ENCODE measurements at regions not wholly inside any gene's neighbourhood (a gene's known extent, or its start where the extent isn't known, plus 50 kb on each side); places are given as distances from the start of the nearest gene placed in this dataset.
A peak's percentile ranks its signal among the peaks of the same experiment; 100 is the strongest.
"Not testable (repeated sequence)": the region's sequence is repeated elsewhere in the genome, so short reads cannot be mapped to it uniquely, and the experiment has no call there.

- DNase-seq = no peak
Observed at GRCh38 chr2:61774351-61774750, 79.5 kb downstream of the FAM161A start.

- no peak for DNase-seq
Observed at GRCh38 chr2:61771904-61772845, 81.7 kb downstream of the FAM161A start.

- DNase-seq = no peak
Observed at GRCh38 chr2:61770746-61771145, 83.1 kb downstream of the FAM161A start.

GRCh38 chr2:61770298-61770697, 83.6 kb downstream of the FAM161A start:
- DNase-seq = no peak

GRCh38 chr2:61769093-61769675, 84.7 kb downstream of the FAM161A start:
- DNase-seq = no peak

- DNase-seq = peak; percentile 98 to 99 (median 99)
Observed at GRCh38 chr2:61764035-61764800, 89.6 kb downstream of the FAM161A start.

GRCh38 chr2:61763605-61764034, 90.2 kb downstream of the FAM161A start:
- DNase-seq = peak in 2 of 3 donors; percentile 86 to 87

- no peak for DNase-seq
Observed at GRCh38 chr2:61762292-61762691, 91.6 kb downstream of the FAM161A start.

- peak in 1 of 3 donors; percentile 39 for DNase-seq
Observed at GRCh38 chr2:61759718-61760117, 94.1 kb downstream of the FAM161A start.

- no peak for DNase-seq
Observed at GRCh38 chr2:61759005-61759404, 94.9 kb downstream of the FAM161A start.

- DNase-seq = no peak
Observed at GRCh38 chr2:61758159-61758558, 95.7 kb downstream of the FAM161A start.

GRCh38 chr2:61753512-61753911, 100.3 kb downstream of the FAM161A start:
- no peak for DNase-seq

GRCh38 chr2:61750624-61751023, 103.2 kb downstream of the FAM161A start:
- peak in 2 of 3 donors; percentile 13 to 28 for DNase-seq

- no peak for DNase-seq
Observed at GRCh38 chr2:61742955-61743354, 110.9 kb downstream of the FAM161A start.

- DNase-seq = no peak
Observed at GRCh38 chr2:61737841-61738240, 116.0 kb downstream of the FAM161A start.

GRCh38 chr2:61736953-61737352, 116.9 kb downstream of the FAM161A start:
- DNase-seq = no peak

GRCh38 chr2:61733563-61733962, 120.3 kb downstream of the FAM161A start:
- no peak for DNase-seq

GRCh38 chr2:61732787-61733186, 121.1 kb downstream of the FAM161A start:
- DNase-seq = no peak

- DNase-seq = no peak
Observed at GRCh38 chr2:61727746-61728145, 126.1 kb downstream of the FAM161A start.

- DNase-seq = no peak
Observed at GRCh38 chr2:61726456-61727209, 127.2 kb downstream of the FAM161A start.

- not testable (repeated sequence) for DNase-seq
Observed at GRCh38 chr2:61723364-61723763, 130.5 kb downstream of the FAM161A start.

GRCh38 chr2:61722800-61723199, 131.1 kb downstream of the FAM161A start:
- no peak for DNase-seq
